ENCODE measurements at regions not wholly inside any gene's neighbourhood (a gene's known extent, or its start where the extent isn't known, plus 50 kb on each side); places are given as distances from the start of the nearest gene placed in this dataset.

GRCh38 chr14:29236401-29236800 lies 469.8 kb downstream of the FOXG1 start:
- Histone ChIP-seq H4K91ac (replicated peaks; ENCODE audit: insufficient read length, low read length) (no peak overlapping the region), H2AK5ac (ENCODE audit: low read depth, low read length) (no peak overlapping the region), H3K4ac (replicated peaks; ENCODE audit: insufficient read length, low read depth, low read length) (no peak overlapping the region), H3K79me1 (ENCODE audit: low read depth, low read length) (no peaks in the 10 kb centered on the region), H2AFZ (ENCODE audit: low read length) (no peak overlapping the region), H3K36me3 (ENCODE audit: control insufficient read depth in 2 of 4, insufficient read depth in 4 of 4, low read length in 3 of 4) (no peaks in the 10 kb centered on the region), H3K23me2 (ENCODE audit: low read depth, low read length) (no peaks in the 10 kb centered on the region), H3K79me2 (ENCODE audit: control insufficient read depth in 1 of 2, insufficient read depth in 2 of 2, low read length in 2 of 2) (no peaks in the 10 kb centered on the region), H3K9ac (replicated peaks in 1 of 4; ENCODE audit: extremely low read depth in 1 of 4, low read depth in 3 of 4, low read length in 3 of 4) (no peak overlapping the region), H3K27me3 (replicated peaks in 1 of 4; ENCODE audit: control insufficient read depth in 3 of 4, extremely low read depth in 1 of 4, insufficient read depth in 3 of 4, low read length in 3 of 4) (no peaks in the 10 kb centered on the region), H3K27ac (ENCODE audit: low read depth, low read length) (no peak overlapping the region), H2BK120ac (replicated peaks; ENCODE audit: low read depth, low read length) (no peak overlapping the region), H2BK20ac (ENCODE audit: low read length) (no peak overlapping the region), H3K56ac (replicated peaks; ENCODE audit: insufficient read length, low read depth, low read length) (no peak overlapping the region), H3K4me3 (ENCODE audit: extremely low read depth in 1 of 4, insufficient read depth in 2 of 4, low read depth in 3 of 4, low read length in 4 of 4) (no peak overlapping the region), H3K4me1 (replicated peaks in 1 of 4; ENCODE audit: control insufficient read depth in 3 of 4, insufficient read depth in 4 of 4, low read length in 3 of 4) (no peaks in the 10 kb centered on the region), H3K23ac (ENCODE audit: insufficient read length) (no peak overlapping the region), H3K9me3 (ENCODE audit: insufficient read depth in 2 of 2, low read depth in 1 of 2, low read length in 1 of 2) (no peaks in the 10 kb centered on the region), H4K20me1 (replicated peaks in 1 of 2; ENCODE audit: control insufficient read depth in 1 of 2, insufficient read depth in 2 of 2, low read length in 2 of 2) (peaks cover 0 to 2% of the 10 kb centered on the region in 2 experiments), H2BK15ac (ENCODE audit: low read length) (no peak overlapping the region), H4K5ac (ENCODE audit: insufficient read length, low read depth, low read length) (no peak overlapping the region), H4K8ac (ENCODE audit: extremely low read depth, insufficient read depth, low read length) (no peak overlapping the region), H3K14ac (ENCODE audit: insufficient read length) (no peak overlapping the region), H3K18ac (ENCODE audit: extremely low read depth, low read length) (no peak overlapping the region), H2BK12ac (ENCODE audit: low read depth, low read length) (no peak overlapping the region), H3K4me2 (ENCODE audit: insufficient read depth in 1 of 2, low read depth in 2 of 2, low read length in 2 of 2) (no peak overlapping the region), H2BK5ac (ENCODE audit: low read depth, low read length) (no peak overlapping the region)
- no peak for TF ChIP-seq EZH2 (IDR thresholded peaks at IDR 0.05; ENCODE audit: low read depth, low read length, severe bottlenecking)
- no peak for TF ChIP-seq POU5F1 (IDR thresholded peaks at IDR 0.05; ENCODE audit: low read depth, low read length)
- no peak for TF ChIP-seq JUN (IDR thresholded peaks at IDR 0.05; ENCODE audit: low read depth, low read length)
- POLR2A ChIA-PET (ENCODE audit: partially characterized antibody) = no interaction called here
- DNase-seq (ENCODE audit: low read depth in 1 of 2, low spot score in 2 of 2) (no peak), FAIRE-seq (no peak)
- CTCF ChIA-PET (ENCODE audit: partially characterized antibody) = interaction anchor here (0.6 to 1.7 kb wide), 4 partner anchors 13 to 479 kb away, joined by 3 to 4 read pairs (median 4); no protein-coding TSS in a partner anchor
